IMR-90 (cell line): ENCODE measurements at regions not wholly inside any gene's neighbourhood (a gene's known extent, or its start where the extent isn't known, plus 50 kb on each side); places are given as distances from the start of the nearest gene placed in this dataset.

Source experiments
- ATAC-seq: fragments of 200-7000 bp; cut with Tn5 transposase; 2 replicates; pipeline ENCODE4 v1.9.1; 2020; ENCODE audit warnings: low read depth, mild to moderate bottlenecking, moderate library complexity
- BruUV-seq: library from RNA; stranded (reverse); fragments of 400-500 nt; replicated peaks from 2 replicates; lab custom pipeline; 2021; lab: Mats Ljungman, UMichigan
- CTCF ChIA-PET: fragments of 300-600 bp; formaldehyde crosslinking; extraction: SDS; loops from one replicate; lab custom pipeline; 2021; ENCODE audit warnings: antibody characterized with exemption; lab: Yijun Ruan, JAX
- POLR2A ChIA-PET: fragments of 300-600 bp; sonication (Branson Sonifier 250); formaldehyde crosslinking; loops from one replicate; lab custom pipeline; 2022; ENCODE audit warnings: antibody characterized with exemption; ENCODE audit not compliant: unreplicated experiment; lab: Charles Lee
- DNase-seq: peaks from one replicate; pipeline ENCODE4 v3.0.0; 2013
- H2AFZ ChIP-seq: replicated peaks from 2 replicates; pipeline ENCODE3; 2013; ENCODE audit warnings: low read length, mild to moderate bottlenecking; ENCODE audit not compliant: poor library complexity
- H2AK5ac ChIP-seq: 2 replicates; pipeline ENCODE4 v1.6.1; 2013; ENCODE audit warnings: low read depth, low read length, inconsistent platforms
- H2AK9ac ChIP-seq: replicated peaks from 2 replicates; pipeline ENCODE3; 2013; ENCODE audit warnings: mild to moderate bottlenecking, low read depth, low read length, moderate library complexity; ENCODE audit not compliant: poor library complexity
- H2BK120ac ChIP-seq: 2 replicates; pipeline ENCODE4 v1.6.1; 2013; ENCODE audit warnings: low read depth, low read length, inconsistent platforms
- H2BK15ac ChIP-seq: 3 replicates; pipeline ENCODE4 v1.6.1; 2013; ENCODE audit warnings: low read depth, low read length, inconsistent platforms
- H2BK20ac ChIP-seq: 2 replicates; pipeline ENCODE4 v1.6.1; 2013; ENCODE audit warnings: low read depth, mild to moderate bottlenecking, inconsistent platforms, low read length, moderate library complexity
- H2BK5ac ChIP-seq: 2 replicates; pipeline ENCODE4 v1.6.1; 2013; ENCODE audit warnings: mild to moderate bottlenecking, low read depth, low read length, inconsistent platforms; ENCODE audit not compliant: poor library complexity, severe bottlenecking
- H3K14ac ChIP-seq: replicated peaks from 2 replicates; pipeline ENCODE4 v1.6.1; 2013; ENCODE audit warnings: low read depth, low read length, inconsistent platforms
- H3K18ac ChIP-seq: 2 replicates; pipeline ENCODE4 v1.6.1; 2013; ENCODE audit warnings: low read depth, low read length, control low read depth
- H3K23ac ChIP-seq: 2 replicates; pipeline ENCODE4 v1.6.1; 2013; ENCODE audit warnings: low read depth, low read length, inconsistent platforms
- H3K27ac ChIP-seq: 2 replicates; pipeline ENCODE4 v1.5.1; 2013; ENCODE audit warnings: mild to moderate bottlenecking, control low read depth, low read length; ENCODE audit not compliant: insufficient read depth
- H3K27me3 ChIP-seq: 2 replicates; pipeline ENCODE4 v1.6.1; 2013; ENCODE audit warnings: low read length; ENCODE audit not compliant: control insufficient read depth, insufficient read depth
- H3K36me3 ChIP-seq: 2 replicates; pipeline ENCODE4 v1.6.1; 2013; ENCODE audit warnings: low read length, mixed read lengths; ENCODE audit not compliant: control insufficient read depth, insufficient read depth
- H3K4ac ChIP-seq: 2 replicates; pipeline ENCODE4 v1.6.1; 2013; ENCODE audit warnings: low read depth, low read length, inconsistent platforms
- H3K4me1 ChIP-seq: 2 replicates; pipeline ENCODE4 v1.6.1; 2013; ENCODE audit warnings: low read length, mixed read lengths; ENCODE audit not compliant: control insufficient read depth, insufficient read depth
- H3K4me2 ChIP-seq: 2 replicates; pipeline ENCODE4 v1.6.1; 2013; ENCODE audit warnings: low read depth, mild to moderate bottlenecking, control low read depth, low read length, moderate library complexity
- H3K4me3 ChIP-seq: 2 replicates; pipeline ENCODE4 v1.5.1; 2013; ENCODE audit warnings: low read depth, mild to moderate bottlenecking, control low read depth, low read length, moderate library complexity; ENCODE audit not compliant: insufficient read depth
- H3K56ac ChIP-seq: 2 replicates; pipeline ENCODE4 v1.6.1; 2013; ENCODE audit warnings: low read length, inconsistent platforms; ENCODE audit not compliant: insufficient read depth; ENCODE audit errors: extremely low read depth
- H3K79me1 ChIP-seq, 2 experiments: 2 replicates each; pipeline ENCODE4 v1.6.1; 2013; ENCODE audit warnings: low read length in 2 of 2, inconsistent platforms in 1 of 2, low read depth in 1 of 2
- H3K9ac ChIP-seq: 2 replicates; pipeline ENCODE4 v1.6.1; 2013; ENCODE audit warnings: low read depth, low read length, control low read depth
- H3K9me1 ChIP-seq: 2 replicates; pipeline ENCODE4 v1.6.1; 2013; ENCODE audit warnings: low read length, inconsistent platforms; ENCODE audit not compliant: insufficient read depth
- H3K9me3 ChIP-seq: 2 replicates; pipeline ENCODE4 v1.6.1; 2013; ENCODE audit warnings: low read length; ENCODE audit not compliant: control insufficient read depth, insufficient read depth
- H4K20me1 ChIP-seq: 2 replicates; pipeline ENCODE4 v1.6.1; 2013; ENCODE audit warnings: low read length, inconsistent platforms; ENCODE audit not compliant: insufficient read depth
- H4K5ac ChIP-seq: 2 replicates; pipeline ENCODE4 v1.6.1; 2013; ENCODE audit warnings: mild to moderate bottlenecking, low read depth, low read length, control low read depth
- H4K8ac ChIP-seq, 2 experiments: 2 replicates each; pipeline ENCODE4 v1.6.1; 2013; ENCODE audit warnings: low read depth in 2 of 2, low read length in 2 of 2, control low read depth in 1 of 2, inconsistent platforms in 1 of 2
- H4K91ac ChIP-seq: 2 replicates; pipeline ENCODE4 v1.6.1; 2013; ENCODE audit warnings: low read depth, low read length, inconsistent platforms; ENCODE audit not compliant: insufficient read depth
- BHLHE40 ChIP-seq: fragments of 150-350 bp; IDR thresholded peaks from 2 replicates; pipeline ENCODE4 v1.6.1; 2016; ENCODE audit warnings: mild to moderate bottlenecking, low read depth, low read length
- CEBPB ChIP-seq: IDR thresholded peaks from 2 replicates; pipeline ENCODE4 v1.6.1; 2012; ENCODE audit warnings: low read depth, low read length, improper control_type of control experiment
- CHD1 ChIP-seq: IDR thresholded peaks from 2 replicates; pipeline ENCODE4 v1.6.1; 2012; ENCODE audit warnings: low read depth, low read length, improper control_type of control experiment
- CTCF ChIP-seq: conservative IDR thresholded peaks from 2 replicates; pipeline ENCODE4 v1.5.1; 2012; ENCODE audit warnings: mild to moderate bottlenecking, low read depth, low read length, improper control_type of control experiment
- ELK1 ChIP-seq: fragments of 150-350 bp; IDR thresholded peaks from 2 replicates; pipeline ENCODE4 v1.6.1; 2016; ENCODE audit warnings: low read depth, mild to moderate bottlenecking, low read length, moderate library complexity, borderline replicate concordance
- FOS ChIP-seq: fragments of 150-350 bp; IDR thresholded peaks from 2 replicates; pipeline ENCODE4 v1.6.1; 2016; ENCODE audit warnings: low read depth, low read length
- MAFK ChIP-seq: IDR thresholded peaks from 2 replicates; pipeline ENCODE4 v1.6.1; 2012; ENCODE audit warnings: low read depth, low read length, improper control_type of control experiment
- MAZ ChIP-seq: IDR thresholded peaks from 2 replicates; pipeline ENCODE4 v1.6.1; 2012; ENCODE audit warnings: low read depth, mild to moderate bottlenecking, low read length, improper control_type of control experiment, moderate library complexity, borderline replicate concordance
- MXI1 ChIP-seq: IDR thresholded peaks from 2 replicates; pipeline ENCODE4 v1.6.1; 2012; ENCODE audit warnings: low read depth, mild to moderate bottlenecking, low read length, moderate library complexity, borderline replicate concordance
- NFE2L2 ChIP-seq: fragments of 150-350 bp; IDR thresholded peaks from 2 replicates; pipeline ENCODE4 v1.6.1; 2016; ENCODE audit warnings: low read depth, mild to moderate bottlenecking, low read length
- POLR2A ChIP-seq: IDR thresholded peaks from 2 replicates; pipeline ENCODE4 v1.6.1; 2012; ENCODE audit warnings: mild to moderate bottlenecking, low read depth, low read length
- RAD21 ChIP-seq: IDR thresholded peaks from 2 replicates; pipeline ENCODE4 v1.6.1; 2012; ENCODE audit warnings: low read length, improper control_type of control experiment
- RCOR1 ChIP-seq: IDR thresholded peaks from 2 replicates; pipeline ENCODE4 v1.6.1; 2012; ENCODE audit warnings: mild to moderate bottlenecking, low read length, improper control_type of control experiment; ENCODE audit not compliant: insufficient replicate concordance
- RFX5 ChIP-seq: IDR thresholded peaks from 2 replicates; pipeline ENCODE4 v1.8.0; 2012; ENCODE audit warnings: low read depth, mild to moderate bottlenecking, low read length, moderate library complexity
- SMC3 ChIP-seq: fragments of 150-350 bp; IDR thresholded peaks from 2 replicates; pipeline ENCODE4 v1.6.1; 2016; ENCODE audit warnings: low read depth, mild to moderate bottlenecking, antibody characterized with exemption, low read length, moderate library complexity
- USF2 ChIP-seq: fragments of 150-350 bp; IDR thresholded peaks from 2 replicates; pipeline ENCODE4 v1.6.1; 2017; ENCODE audit warnings: mild to moderate bottlenecking, antibody characterized with exemption, low read length, low read depth
- WGBS, 2 experiments: methylation state at CpG; one replicate each; pipeline versions ENCODE4 v1.1.5 to v1.1.7; 2013; ENCODE audit warnings: missing lambda C conversion rate in 2 of 2; ENCODE audit not compliant: insufficient read length in 1 of 2; ENCODE audit errors: extremely low coverage in 2 of 2; 5-methylcytosine and 5-hydroxymethylcytosine counted together
- dilution Hi-C: fragments of 300-500 bp; cut with HindIII; formaldehyde crosslinking; loops from one replicate; pipeline ENCODE4 v1.14.3; 2018; ENCODE audit warnings: low sequenced_read_pairs; ENCODE audit not compliant: unreplicated experiment
- in situ Hi-C: fragments of 300-500 bp; cut with MboI; formaldehyde crosslinking; loops from 3 replicates; pipeline ENCODE4 v1.14.3; 2019; ENCODE audit warnings: low sequenced_read_pairs, inconsistent platforms, mixed read lengths
- intact Hi-C: fragments of 100-400 bp; cut with micrococcal nuclease; formaldehyde crosslinking; loops from 2 replicates; pipeline ENCODE4 v1.10.0; 2022

GRCh38 chr1:170231662-170232061 lies 85.9 kb downstream of the NTMT2 start:
- no peak overlapping the region for H3K4me2 ChIP-seq
- H3K27ac ChIP-seq: no peak overlapping the region
- intact Hi-C loops (loop anchor here (5.0 kb wide), 1 partner anchor 709 kb away; no protein-coding TSS in a partner anchor), dilution Hi-C loops (no loop called here), in situ Hi-C loops (no loop called here)
- H4K91ac ChIP-seq: no peak overlapping the region
- H3K9me1 ChIP-seq: no peaks in the 10 kb centered on the region
- no peak overlapping the region for H3K9ac ChIP-seq
- H3K18ac ChIP-seq: no peak overlapping the region
- H3K14ac ChIP-seq: no peak overlapping the region
- POLR2A ChIA-PET: no interaction called here
- no peak overlapping the region for H2BK20ac ChIP-seq
- H2BK15ac ChIP-seq: no peak overlapping the region
- H3K9me3 ChIP-seq: no peaks in the 10 kb centered on the region
- no peaks in the 10 kb centered on the region for H3K79me1 ChIP-seq
- no TSS peak for BruUV-seq
- H2BK120ac ChIP-seq: no peak overlapping the region
- no peak overlapping the region for H2AK9ac ChIP-seq
- ATAC-seq (no peak), DNase-seq (no peak)
- no peaks in the 10 kb centered on the region for H3K27me3 ChIP-seq
- no peak overlapping the region for H2AFZ ChIP-seq
- H4K20me1 ChIP-seq: no peaks in the 10 kb centered on the region
- H3K4ac ChIP-seq: no peak overlapping the region
- no CpG with 5 or more reads among the region's 1 CpG for WGBS, 2 experiments
- CTCF ChIA-PET: no interaction called here
- H3K56ac ChIP-seq: no peak overlapping the region
- no peak overlapping the region for H2AK5ac ChIP-seq
- no peak overlapping the region for H3K4me3 ChIP-seq
- H3K23ac ChIP-seq: no peak overlapping the region
- no peak overlapping the region for H4K5ac ChIP-seq
- no peaks in the 10 kb centered on the region for H3K36me3 ChIP-seq
- no peak for TF ChIP-seq POLR2A
- no peak for TF ChIP-seq MXI1
- TF ChIP-seq CHD1: no peak
- TF ChIP-seq MAZ: no peak
- no peak for TF ChIP-seq USF2
- no peak for TF ChIP-seq MAFK
- TF ChIP-seq BHLHE40: no peak
- no peak for TF ChIP-seq CEBPB
- TF ChIP-seq FOS: no peak
- TF ChIP-seq RCOR1: no peak
- TF ChIP-seq ELK1: no peak
- no peak for TF ChIP-seq RAD21
- no peak for TF ChIP-seq SMC3
- no peak for TF ChIP-seq RFX5
- no peak for TF ChIP-seq CTCF
- TF ChIP-seq NFE2L2: no peak
- no peaks in the 10 kb centered on the region for H3K4me1 ChIP-seq
- H4K8ac ChIP-seq: no peak overlapping the region
- no peak overlapping the region for H2BK5ac ChIP-seq
